ENCODE measurements at regions not wholly inside any gene's neighbourhood (a gene's known extent, or its start where the extent isn't known, plus 50 kb on each side); places are given as distances from the start of the nearest gene placed in this dataset.

DNA sequence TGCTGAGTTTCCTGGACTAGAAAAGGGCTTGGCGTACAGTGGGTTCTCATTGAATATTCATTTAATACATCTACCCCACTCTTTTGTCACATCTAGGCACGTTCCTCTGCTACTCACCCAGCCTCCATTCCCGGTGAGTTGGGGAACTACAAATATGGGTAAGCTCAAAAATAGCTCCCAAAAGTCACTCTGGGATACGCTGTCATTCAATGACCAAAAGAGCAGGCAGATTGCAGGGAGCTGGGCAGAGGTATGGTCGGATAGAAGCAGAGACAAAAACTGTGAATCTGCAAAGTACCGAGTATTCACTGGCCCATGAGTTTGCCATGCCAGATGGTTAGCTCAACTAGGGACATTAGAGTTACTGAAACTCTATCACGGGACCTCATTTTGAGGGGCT, 103.9 kb upstream of the SASH1 start:
- TF ChIP-seq, protein P1, sequence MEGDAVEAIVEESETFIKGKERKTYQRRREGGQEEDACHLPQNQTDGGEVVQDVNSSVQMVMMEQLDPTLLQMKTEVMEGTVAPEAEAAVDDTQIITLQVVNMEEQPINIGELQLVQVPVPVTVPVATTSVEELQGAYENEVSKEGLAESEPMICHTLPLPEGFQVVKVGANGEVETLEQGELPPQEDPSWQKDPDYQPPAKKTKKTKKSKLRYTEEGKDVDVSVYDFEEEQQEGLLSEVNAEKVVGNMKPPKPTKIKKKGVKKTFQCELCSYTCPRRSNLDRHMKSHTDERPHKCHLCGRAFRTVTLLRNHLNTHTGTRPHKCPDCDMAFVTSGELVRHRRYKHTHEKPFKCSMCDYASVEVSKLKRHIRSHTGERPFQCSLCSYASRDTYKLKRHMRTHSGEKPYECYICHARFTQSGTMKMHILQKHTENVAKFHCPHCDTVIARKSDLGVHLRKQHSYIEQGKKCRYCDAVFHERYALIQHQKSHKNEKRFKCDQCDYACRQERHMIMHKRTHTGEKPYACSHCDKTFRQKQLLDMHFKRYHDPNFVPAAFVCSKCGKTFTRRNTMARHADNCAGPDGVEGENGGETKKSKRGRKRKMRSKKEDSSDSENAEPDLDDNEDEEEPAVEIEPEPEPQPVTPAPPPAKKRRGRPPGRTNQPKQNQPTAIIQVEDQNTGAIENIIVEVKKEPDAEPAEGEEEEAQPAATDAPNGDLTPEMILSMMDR (IDR thresholded peaks at IDR 0.05): no peak
- no peak for TF ChIP-seq POLR2A (IDR thresholded peaks at IDR 0.05)
- Histone ChIP-seq H3K9me3 (no peaks in the 10 kb centered on the region), H3K4me1 (no peaks in the 10 kb centered on the region), H3K4me3 (no peak overlapping the region), H3K27ac (no peak overlapping the region), H3K36me3 (replicated peaks in 1 of 2; ENCODE audit: insufficient read depth in 1 of 2, low read depth in 2 of 2) (no peaks in the 10 kb centered on the region), H3K27me3 (no peaks in the 10 kb centered on the region)
- ATAC-seq (no peak), DNase-seq (no peak)
- intact Hi-C loops (cut with DNase I): no loop called here
- 85 to 88% methylated on average over 7 of the region's 7 CpGs for WGBS, 2 donors

DNA sequence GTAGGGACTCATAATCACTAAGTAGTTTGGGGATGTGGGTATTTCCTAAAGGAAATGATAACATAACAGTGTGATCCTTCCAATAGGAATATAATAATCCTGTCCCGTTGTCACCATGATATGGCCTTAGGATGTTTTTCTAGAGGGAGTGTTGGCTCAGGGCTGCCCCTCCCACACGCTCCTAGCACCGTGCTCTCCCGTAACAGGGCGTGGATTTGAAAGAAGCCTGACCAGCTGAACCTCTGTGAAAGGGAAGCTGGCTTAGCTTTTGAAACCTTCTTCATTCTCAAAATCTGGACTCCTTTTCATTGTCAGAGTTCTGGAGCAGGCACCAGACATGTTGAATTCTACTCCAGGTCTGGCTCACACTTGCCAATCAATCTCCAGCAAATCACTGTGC, 103.4 kb upstream of the SASH1 start:
- Histone ChIP-seq H3K4me1 (no peaks in the 10 kb centered on the region), H3K4me3 (no peak overlapping the region), H3K27me3 (no peaks in the 10 kb centered on the region), H3K36me3 (replicated peaks in 1 of 2; ENCODE audit: insufficient read depth in 1 of 2, low read depth in 2 of 2) (no peaks in the 10 kb centered on the region), H3K9me3 (no peaks in the 10 kb centered on the region), H3K27ac (no peak overlapping the region)
- intact Hi-C loops (cut with DNase I): no loop called here
- TF ChIP-seq, protein P1 (IDR thresholded peaks at IDR 0.05): no peak
- TF ChIP-seq POLR2A (IDR thresholded peaks at IDR 0.05): no peak
- WGBS, 2 donors: 68 to 73% methylated on average over 5 of the region's 5 CpGs
- ATAC-seq (no peak), DNase-seq (no peak)

DNA sequence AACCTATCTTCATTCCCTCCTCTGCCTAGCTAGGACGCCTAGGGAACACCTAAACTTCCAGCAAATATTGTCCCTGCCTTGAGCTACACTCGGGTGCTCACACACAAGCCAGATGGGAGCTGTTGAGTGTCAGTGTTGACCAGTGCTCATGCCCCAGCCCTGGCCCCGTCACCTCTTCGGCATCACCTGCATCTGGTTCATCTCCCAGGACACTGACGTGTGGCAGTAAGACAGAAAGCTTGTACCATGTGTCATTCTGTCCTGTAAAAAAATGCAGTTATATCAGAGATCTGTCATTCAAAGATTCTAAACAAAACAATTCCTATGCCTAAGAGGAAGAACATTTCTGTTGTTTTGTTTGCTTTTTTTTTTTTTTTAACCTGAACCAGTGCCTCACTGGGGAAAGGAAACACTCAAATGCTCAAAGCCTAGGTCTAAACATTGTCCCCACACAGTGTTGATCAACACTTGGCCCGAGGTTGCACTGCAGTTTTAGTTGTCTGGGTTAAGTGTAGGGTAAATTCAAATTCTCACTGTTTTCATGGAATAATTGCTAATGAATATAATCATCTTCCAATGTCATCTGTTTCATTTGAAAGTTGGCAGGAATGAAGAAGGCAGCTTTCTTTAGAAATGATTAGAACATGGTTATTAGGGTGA, 102.7 kb upstream of the SASH1 start:
- no peak for ATAC-seq
- H3K36me3 ChIP-seq (replicated peaks in 1 of 2; ENCODE audit: insufficient read depth in 1 of 2, low read depth in 2 of 2): no peaks in the 10 kb centered on the region
- TF ChIP-seq POLR2A (IDR thresholded peaks at IDR 0.05): no peak
- TF ChIP-seq, protein P1 (IDR thresholded peaks at IDR 0.05): no peak
- intact Hi-C loops (cut with DNase I): no loop called here
- H3K4me1 ChIP-seq: no peaks in the 10 kb centered on the region
- no peak overlapping the region for H3K4me3 ChIP-seq
- no peaks in the 10 kb centered on the region for H3K27me3 ChIP-seq
- H3K27ac ChIP-seq: no peak overlapping the region
- WGBS, 2 donors: 70 to 75% methylated on average over 6 of the region's 6 CpGs
- DNase-seq: no peak
- no peaks in the 10 kb centered on the region for H3K9me3 ChIP-seq

DNA sequence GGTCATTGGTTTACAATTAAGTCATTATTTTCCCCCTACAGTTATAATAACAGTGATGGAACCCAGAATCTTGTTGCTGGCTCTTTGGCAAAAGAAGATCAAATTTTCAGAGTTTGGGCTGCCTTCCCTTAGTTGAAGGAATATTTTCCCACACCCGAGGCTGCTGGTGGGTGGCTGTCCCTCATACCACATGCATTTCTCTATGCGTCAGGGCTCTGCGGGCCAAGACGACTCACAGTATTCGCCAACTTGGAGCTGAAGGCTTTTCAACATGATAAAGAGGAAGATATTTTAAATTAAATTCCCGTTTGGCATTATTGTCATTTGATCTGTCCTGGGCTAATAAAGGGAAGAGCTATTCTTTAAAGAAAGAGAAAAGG, 102.2 kb upstream of the SASH1 start:
- Histone ChIP-seq H3K27ac (no peak overlapping the region), H3K9me3 (no peaks in the 10 kb centered on the region), H3K36me3 (replicated peaks in 1 of 2; ENCODE audit: insufficient read depth in 1 of 2, low read depth in 2 of 2) (no peaks in the 10 kb centered on the region), H3K4me1 (no peaks in the 10 kb centered on the region), H3K4me3 (no peak overlapping the region), H3K27me3 (no peaks in the 10 kb centered on the region)
- ATAC-seq (no peak), DNase-seq (no peak)
- intact Hi-C loops (cut with DNase I): no loop called here
- no peak for TF ChIP-seq POLR2A (IDR thresholded peaks at IDR 0.05)
- TF ChIP-seq, protein P1 (IDR thresholded peaks at IDR 0.05): no peak
- 81 to 84% methylated on average over 6 of the region's 6 CpGs for WGBS, 2 donors

DNA sequence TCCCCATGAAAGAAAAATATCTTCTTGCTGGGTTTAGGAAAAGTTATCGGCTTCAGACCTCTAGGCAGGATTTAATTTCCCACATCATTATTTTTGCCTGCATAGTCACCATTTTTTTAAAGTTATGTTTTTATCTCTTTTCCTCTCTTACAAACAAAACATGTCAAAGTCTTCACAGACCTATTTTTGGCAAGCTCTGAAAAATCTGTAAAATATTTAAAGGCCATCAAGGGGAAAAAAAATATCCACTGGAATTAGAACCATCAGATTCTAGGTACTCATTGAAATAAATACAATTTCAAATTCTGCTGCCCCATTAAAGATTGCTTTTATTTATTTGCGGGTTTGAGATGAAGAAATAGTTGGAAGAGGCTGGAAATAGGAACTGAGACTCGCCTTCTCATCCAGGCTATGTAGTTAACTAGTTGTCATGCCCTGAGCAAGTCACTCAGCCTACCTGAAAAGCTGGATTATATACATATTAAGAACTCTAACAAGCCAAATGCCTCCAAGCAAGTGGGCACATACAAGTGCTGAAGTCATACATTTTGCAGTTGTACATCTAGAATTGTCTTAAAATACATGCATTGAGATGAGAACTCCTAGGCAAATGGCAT, 101.7 kb upstream of the SASH1 start:
- H3K4me3 ChIP-seq: no peak overlapping the region
- no peaks in the 10 kb centered on the region for H3K27me3 ChIP-seq
- H3K9me3 ChIP-seq: no peaks in the 10 kb centered on the region
- no peak overlapping the region for H3K27ac ChIP-seq
- intact Hi-C loops (cut with DNase I): no loop called here
- no peaks in the 10 kb centered on the region for H3K4me1 ChIP-seq
- DNase-seq: no peak
- no peak for TF ChIP-seq POLR2A (IDR thresholded peaks at IDR 0.05)
- TF ChIP-seq, protein P1 (IDR thresholded peaks at IDR 0.05): no peak
- H3K36me3 ChIP-seq (replicated peaks in 1 of 2; ENCODE audit: insufficient read depth in 1 of 2, low read depth in 2 of 2): no peaks in the 10 kb centered on the region
- ATAC-seq: no peak
- WGBS, 2 donors: 76 to 80% methylated on average over 3 of the region's 3 CpGs

Measured in body of pancreas (tissue), 4 donors.